Thyroid gland (tissue), 4 donors: ENCODE measurements at regions not wholly inside any gene's neighbourhood (a gene's known extent, or its start where the extent isn't known, plus 50 kb on each side); places are given as distances from the start of the nearest gene placed in this dataset.

Experiments used
- CTCF ChIP-seq, 6 experiments: fragments of 200-600 bp in 3 of 6; fragments of 450-650 bp in 3 of 6; sonication (generic) in 3 of 6; IDR thresholded peaks; one replicate each; pipeline ENCODE4 v1.5.1; 2016 to 2019; ENCODE audit warnings: antibody characterized with exemption in 6 of 6, mild to moderate bottlenecking in 2 of 6, inconsistent platforms in 1 of 6, moderate library complexity in 1 of 6
- POLR2A ChIP-seq, 2 donors: fragments of 450-650 bp; IDR thresholded peaks; one replicate each; pipeline ENCODE4 v1.6.1; 2017; ENCODE audit warnings: antibody characterized with exemption in 2 of 2, mild to moderate bottlenecking in 2 of 2, moderate library complexity in 1 of 2

- TF ChIP-seq CTCF (IDR thresholded peaks at IDR 0.05) (no peak), POLR2A (IDR thresholded peaks at IDR 0.05) (no peak)
Observed at GRCh38 chr6:147627411-147627810, 118.9 kb downstream of the SAMD5 start.
